SK-N-SH (cell line): ENCODE measurements at regions not wholly inside any gene's neighbourhood (a gene's known extent, or its start where the extent isn't known, plus 50 kb on each side); places are given as distances from the start of the nearest gene placed in this dataset.

Experiments used
- CTCF ChIA-PET: fragments of 300-600, 350-600 bp; formaldehyde crosslinking; extraction: SDS; loops from one replicate; lab custom pipeline; 2021; lab: Yijun Ruan, JAX
- POLR2A ChIA-PET: fragments of 350-600 bp; sonication (Branson Sonifier 250); formaldehyde crosslinking; extraction: SDS; loops from one replicate; lab custom pipeline; 2020; ENCODE audit warnings: antibody characterized with exemption, inconsistent platforms; lab: Yijun Ruan, JAX
- DNase-seq: peaks from one replicate; pipeline ENCODE4 v3.0.0; 2012
- H2AFZ ChIP-seq: fragments of 200-600 bp; sonication (generic); 2 replicates; pipeline ENCODE4 v1.8.1; 2016; ENCODE audit warnings: antibody characterized with exemption, mild to moderate bottlenecking, low read depth
- H3F3A ChIP-seq: fragments of 200-600 bp; sonication (generic); replicated peaks from 2 replicates; pipeline ENCODE3; 2016; ENCODE audit warnings: antibody characterized with exemption, mild to moderate bottlenecking; ENCODE audit not compliant: insufficient read depth
- H3K27ac ChIP-seq, 2 experiments: fragments of 200-500 bp in 1 of 2; fragments of 200-600 bp in 1 of 2; sonication (Bioruptor generic) in 1 of 2; sonication (generic), shearing (Covaris generic) in 1 of 2; 2 replicates each; pipeline versions ENCODE4 v1.5.1 to v1.6.1; 2014 to 2016; ENCODE audit warnings: low read depth in 2 of 2, inconsistent platforms in 1 of 2, low read length in 1 of 2, mild to moderate bottlenecking in 1 of 2, mixed read lengths in 1 of 2
- H3K27me3 ChIP-seq: fragments of 200-600 bp; sonication (generic), shearing (Covaris generic); 2 replicates; pipeline ENCODE4 v1.6.1; 2016; ENCODE audit warnings: mixed run types; ENCODE audit not compliant: insufficient read depth
- H3K36me3 ChIP-seq, 2 experiments: fragments of 200-500 bp in 1 of 2; fragments of 200-600 bp in 1 of 2; sonication (Bioruptor generic) in 1 of 2; sonication (generic) in 1 of 2; replicated peaks in 1 of 2; 2 replicates each; pipeline versions ENCODE3 to v1.5.1; 2014 to 2016; ENCODE audit warnings: low read length in 1 of 2, mild to moderate bottlenecking in 1 of 2; ENCODE audit not compliant: insufficient read depth in 2 of 2, control insufficient read depth in 1 of 2
- H3K4me1 ChIP-seq, 2 experiments: fragments of 200-500 bp in 1 of 2; fragments of 200-600 bp in 1 of 2; sonication (Bioruptor generic) in 1 of 2; sonication (generic), shearing (Covaris generic) in 1 of 2; 2 replicates each; pipeline versions ENCODE4 v1.5.1 to v1.6.1; 2014 to 2016; ENCODE audit warnings: low read depth in 1 of 2, low read length in 1 of 2, mixed run types in 1 of 2; ENCODE audit not compliant: insufficient read depth in 2 of 2, control insufficient read depth in 1 of 2
- H3K4me2 ChIP-seq: fragments of 200-600 bp; sonication (generic), shearing (Covaris generic); 2 replicates; pipeline ENCODE4 v1.6.1; 2017; ENCODE audit warnings: mixed run types
- H3K4me3 ChIP-seq, 2 experiments: fragments of 200-500 bp in 1 of 2; fragments of 200-600 bp in 1 of 2; sonication (Bioruptor generic) in 1 of 2; sonication (generic), shearing (Covaris generic) in 1 of 2; 2 replicates each; pipeline versions ENCODE4 v1.5.1 to v1.8.1; 2014 to 2016; ENCODE audit warnings: low read depth in 2 of 2, inconsistent platforms in 1 of 2, low read length in 1 of 2, mild to moderate bottlenecking in 1 of 2, mixed read lengths in 1 of 2, moderate library complexity in 1 of 2
- H3K79me2 ChIP-seq: fragments of 200-600 bp; sonication (generic); 2 replicates; pipeline ENCODE4 v1.8.1; 2017; ENCODE audit warnings: mild to moderate bottlenecking; ENCODE audit not compliant: insufficient read depth
- H3K9ac ChIP-seq: fragments of 200-600 bp; sonication (generic); 2 replicates; pipeline ENCODE4 v1.6.1; 2017; ENCODE audit warnings: mixed run types
- H3K9me2 ChIP-seq: fragments of 200-600 bp; sonication (generic); 2 replicates; pipeline ENCODE4 v1.6.1; 2017; ENCODE audit warnings: mixed run types
- H3K9me3 ChIP-seq: fragments of 200-600 bp; sonication (generic); 2 replicates; pipeline ENCODE4 v1.6.1; 2017; ENCODE audit warnings: mixed run types, mild to moderate bottlenecking, moderate library complexity
- H4K20me1 ChIP-seq: fragments of 200-600 bp; sonication (generic); 2 replicates; pipeline ENCODE4 v1.6.1; 2017; ENCODE audit warnings: mild to moderate bottlenecking, mixed run types; ENCODE audit not compliant: insufficient read depth
- CHD2 ChIP-seq: fragments of 150-350 bp; IDR thresholded peaks from 2 replicates; pipeline ENCODE4 v1.6.1; 2018; ENCODE audit warnings: low read length; ENCODE audit not compliant: partially characterized antibody
- EP300 ChIP-seq, 2 experiments: IDR thresholded peaks; 2 replicates each; pipeline versions ENCODE4 v1.4.0 to v1.6.1; 2012; ENCODE audit warnings: borderline replicate concordance in 1 of 2, low read depth in 1 of 2, low read length in 1 of 2
- FOSL2 ChIP-seq: IDR thresholded peaks from 2 replicates; pipeline ENCODE4 v1.4.0; 2012; ENCODE audit warnings: low read depth, mild to moderate bottlenecking, moderate library complexity, borderline replicate concordance
- FOXM1 ChIP-seq: IDR thresholded peaks from 2 replicates; pipeline ENCODE4 v1.4.0; 2012; ENCODE audit warnings: low read depth, mild to moderate bottlenecking
- MEF2A ChIP-seq: IDR thresholded peaks from 2 replicates; pipeline ENCODE4 v1.4.0; 2012; ENCODE audit warnings: low read depth, borderline replicate concordance
- MXI1 ChIP-seq: IDR thresholded peaks from 2 replicates; pipeline ENCODE4 v1.6.1; 2012; ENCODE audit warnings: mild to moderate bottlenecking, low read depth, low read length, improper control_type of control experiment
- NFIC ChIP-seq: IDR thresholded peaks from 2 replicates; pipeline ENCODE4 v1.4.0; 2012; ENCODE audit warnings: borderline replicate concordance
- NRF1 ChIP-seq: IDR thresholded peaks from 2 replicates; pipeline ENCODE4 v1.6.1; 2012; ENCODE audit warnings: low read depth, mild to moderate bottlenecking, low read length
- PBX3 ChIP-seq: IDR thresholded peaks from 2 replicates; pipeline ENCODE4; 2012
- POLR2AphosphoS5 ChIP-seq: IDR thresholded peaks from 2 replicates; pipeline ENCODE4 v1.6.1; 2012; ENCODE audit warnings: low read depth, low read length
- TEAD4 ChIP-seq: IDR thresholded peaks from 2 replicates; pipeline ENCODE4 v1.4.0; 2012; ENCODE audit warnings: mild to moderate bottlenecking, borderline replicate concordance; ENCODE audit not compliant: insufficient read depth
- WGBS: methylation state at CpG from one replicate; pipeline ENCODE4 v1.1.6; 2017; ENCODE audit warnings: low lambda C conversion rate; 5-methylcytosine and 5-hydroxymethylcytosine counted together
- TF ChIP-seq, protein P1 (sequence below): IDR thresholded peaks from 2 replicates; pipeline ENCODE4 v1.4.0; 2012; ENCODE audit warnings: low read depth, borderline replicate concordance
- TF ChIP-seq, protein P2 (sequence below): IDR thresholded peaks from 2 replicates; pipeline ENCODE4 v1.4.0; 2012; ENCODE audit warnings: low read depth, borderline replicate concordance

GRCh38 chr16:9170470-9170869 is 79.0 kb downstream of the HAPSTR1 start:
- no peaks in the 10 kb centered on the region for H3F3A ChIP-seq
- no peak overlapping the region for H3K4me3 ChIP-seq
- no peaks in the 10 kb centered on the region for H3K27me3 ChIP-seq
- no peak overlapping the region for H3K9ac ChIP-seq
- WGBS, result 71% methylated on average over 11 of the region's 12 CpGs
- no peak overlapping the region for H3K4me2 ChIP-seq
- no peak overlapping the region for H2AFZ ChIP-seq
- TF ChIP-seq FOSL2 (no peak), CHD2 (no peak), POLR2AphosphoS5 (no peak), MXI1 (no peak), PBX3 (no peak), NRF1 (no peak), MEF2A (no peak), EP300 (IDR thresholded peaks at IDR 0.05; ENCODE audit: borderline replicate concordance in 1 of 2, low read depth in 1 of 2, low read length in 1 of 2) (no peak), TEAD4 (no peak), NFIC (no peak), FOXM1 (no peak)
- TF ChIP-seq, protein P1, sequence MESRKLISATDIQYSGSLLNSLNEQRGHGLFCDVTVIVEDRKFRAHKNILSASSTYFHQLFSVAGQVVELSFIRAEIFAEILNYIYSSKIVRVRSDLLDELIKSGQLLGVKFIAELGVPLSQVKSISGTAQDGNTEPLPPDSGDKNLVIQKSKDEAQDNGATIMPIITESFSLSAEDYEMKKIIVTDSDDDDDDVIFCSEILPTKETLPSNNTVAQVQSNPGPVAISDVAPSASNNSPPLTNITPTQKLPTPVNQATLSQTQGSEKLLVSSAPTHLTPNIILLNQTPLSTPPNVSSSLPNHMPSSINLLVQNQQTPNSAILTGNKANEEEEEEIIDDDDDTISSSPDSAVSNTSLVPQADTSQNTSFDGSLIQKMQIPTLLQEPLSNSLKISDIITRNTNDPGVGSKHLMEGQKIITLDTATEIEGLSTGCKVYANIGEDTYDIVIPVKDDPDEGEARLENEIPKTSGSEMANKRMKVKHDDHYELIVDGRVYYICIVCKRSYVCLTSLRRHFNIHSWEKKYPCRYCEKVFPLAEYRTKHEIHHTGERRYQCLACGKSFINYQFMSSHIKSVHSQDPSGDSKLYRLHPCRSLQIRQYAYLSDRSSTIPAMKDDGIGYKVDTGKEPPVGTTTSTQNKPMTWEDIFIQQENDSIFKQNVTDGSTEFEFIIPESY, result no peak
- TF ChIP-seq, protein P2, sequence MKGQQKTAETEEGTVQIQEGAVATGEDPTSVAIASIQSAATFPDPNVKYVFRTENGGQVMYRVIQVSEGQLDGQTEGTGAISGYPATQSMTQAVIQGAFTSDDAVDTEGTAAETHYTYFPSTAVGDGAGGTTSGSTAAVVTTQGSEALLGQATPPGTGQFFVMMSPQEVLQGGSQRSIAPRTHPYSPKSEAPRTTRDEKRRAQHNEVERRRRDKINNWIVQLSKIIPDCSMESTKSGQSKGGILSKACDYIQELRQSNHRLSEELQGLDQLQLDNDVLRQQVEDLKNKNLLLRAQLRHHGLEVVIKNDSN, result no peak
- TF ChIP-seq, all 33 proteins: peak for 0
- Histone ChIP-seq H3K27ac (no peak overlapping the region), H3K9me2 (no peaks in the 10 kb centered on the region), H3K36me3 (no peaks in the 10 kb centered on the region), H3K4me1 (peaks cover 0 to 6% of the 10 kb centered on the region in 2 experiments; a peak in 1 of 4 replicates), H3K79me2 (no peaks in the 10 kb centered on the region), H3K9me3 (no peaks in the 10 kb centered on the region), H4K20me1 (no peaks in the 10 kb centered on the region)
- no peak for DNase-seq
- CTCF ChIA-PET, result interaction anchor here (1.2 kb wide), 1 partner anchor 10 kb away, joined by 4 read pairs; no protein-coding TSS in a partner anchor
- POLR2A ChIA-PET, result no interaction called here
